Ectodermal cell (in vitro differentiated cells): ENCODE measurements at regions not wholly inside any gene's neighbourhood (a gene's known extent, or its start where the extent isn't known, plus 50 kb on each side); places are given as distances from the start of the nearest gene placed in this dataset.

ENCODE experiments used
- H3K27ac ChIP-seq: 2 replicates; pipeline ENCODE4 v1.7.0; 2013; ENCODE audit warnings: mild to moderate bottlenecking, low read depth, low read length; ENCODE audit not compliant: insufficient read depth, poor library complexity, severe bottlenecking
- H3K27me3 ChIP-seq: 2 replicates; pipeline ENCODE4 v1.7.0; 2013; ENCODE audit warnings: mild to moderate bottlenecking, low read length; ENCODE audit not compliant: insufficient read depth, control insufficient read depth, poor library complexity, severe bottlenecking
- H3K36me3 ChIP-seq: one replicate; pipeline ENCODE4 v1.7.0; 2013; ENCODE audit warnings: low read length; ENCODE audit not compliant: control insufficient read depth, insufficient read depth
- H3K4me1 ChIP-seq: one replicate; pipeline ENCODE4 v1.7.0; 2013; ENCODE audit warnings: low read length; ENCODE audit not compliant: control insufficient read depth, insufficient read depth
- H3K4me3 ChIP-seq: 2 replicates; pipeline ENCODE4 v1.7.0; 2013; ENCODE audit warnings: low read depth, low read length, control low read depth; ENCODE audit not compliant: insufficient read depth
- H3K9me3 ChIP-seq: 2 replicates; pipeline ENCODE4 v1.7.0; 2013; ENCODE audit warnings: mild to moderate bottlenecking, low read length, moderate library complexity; ENCODE audit not compliant: control insufficient read depth
- WGBS, 2 experiments: methylation state at CpG; one replicate each; pipeline ENCODE4 v1.1.7; 2013; ENCODE audit warnings: missing lambda C conversion rate in 2 of 2; 5-methylcytosine and 5-hydroxymethylcytosine counted together

- WGBS, 2 experiments, result 79 to 80% methylated on average over 3 of the region's 3 CpGs
- H3K4me3 ChIP-seq, result no peak overlapping the region
- H3K4me1 ChIP-seq, result no peaks in the 10 kb centered on the region
- H3K9me3 ChIP-seq, result no peaks in the 10 kb centered on the region
- H3K27me3 ChIP-seq, result no peaks in the 10 kb centered on the region
- H3K27ac ChIP-seq, result no peak overlapping the region
- no peaks in the 10 kb centered on the region for H3K36me3 ChIP-seq
These were observed 61.9 kb upstream of the NFKB1 start for GRCh38 chr4:102439236-102439614.

- Histone ChIP-seq H3K4me3 (no peak overlapping the region), H3K9me3 (no peaks in the 10 kb centered on the region), H3K36me3 (no peaks in the 10 kb centered on the region), H3K27ac (no peak overlapping the region), H3K4me1 (no peaks in the 10 kb centered on the region), H3K27me3 (no peaks in the 10 kb centered on the region)
These were observed 61.3 kb upstream of the NFKB1 start for GRCh38 chr4:102439812-102440211.

DNA sequence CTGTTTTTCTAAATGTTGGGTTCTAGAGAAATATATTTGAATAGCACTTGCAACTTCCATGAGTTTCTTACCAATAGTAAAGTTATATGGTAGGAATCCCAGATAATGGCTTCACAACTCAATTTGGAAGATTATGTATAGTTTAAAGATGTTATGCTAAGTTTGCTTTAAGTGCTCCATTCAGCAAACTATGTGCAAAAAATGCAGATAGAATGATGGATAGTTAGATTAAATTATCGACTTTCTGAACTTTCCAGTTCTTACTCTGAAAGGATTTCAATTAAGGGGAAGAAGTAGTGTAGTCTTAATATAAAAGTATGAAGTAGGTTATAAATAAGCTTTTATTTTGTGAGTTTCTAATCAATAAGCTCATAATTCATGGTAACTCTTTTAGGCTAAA, 60.7 kb upstream of the NFKB1 start:
- no peak overlapping the region for H3K4me3 ChIP-seq
- WGBS, 2 experiments, result 95 to 100% methylated on average over 1 of the region's 1 CpG
- H3K4me1 ChIP-seq, result no peaks in the 10 kb centered on the region
- H3K27me3 ChIP-seq, result no peaks in the 10 kb centered on the region
- no peaks in the 10 kb centered on the region for H3K9me3 ChIP-seq
- no peak overlapping the region for H3K27ac ChIP-seq
- H3K36me3 ChIP-seq, result no peaks in the 10 kb centered on the region

DNA sequence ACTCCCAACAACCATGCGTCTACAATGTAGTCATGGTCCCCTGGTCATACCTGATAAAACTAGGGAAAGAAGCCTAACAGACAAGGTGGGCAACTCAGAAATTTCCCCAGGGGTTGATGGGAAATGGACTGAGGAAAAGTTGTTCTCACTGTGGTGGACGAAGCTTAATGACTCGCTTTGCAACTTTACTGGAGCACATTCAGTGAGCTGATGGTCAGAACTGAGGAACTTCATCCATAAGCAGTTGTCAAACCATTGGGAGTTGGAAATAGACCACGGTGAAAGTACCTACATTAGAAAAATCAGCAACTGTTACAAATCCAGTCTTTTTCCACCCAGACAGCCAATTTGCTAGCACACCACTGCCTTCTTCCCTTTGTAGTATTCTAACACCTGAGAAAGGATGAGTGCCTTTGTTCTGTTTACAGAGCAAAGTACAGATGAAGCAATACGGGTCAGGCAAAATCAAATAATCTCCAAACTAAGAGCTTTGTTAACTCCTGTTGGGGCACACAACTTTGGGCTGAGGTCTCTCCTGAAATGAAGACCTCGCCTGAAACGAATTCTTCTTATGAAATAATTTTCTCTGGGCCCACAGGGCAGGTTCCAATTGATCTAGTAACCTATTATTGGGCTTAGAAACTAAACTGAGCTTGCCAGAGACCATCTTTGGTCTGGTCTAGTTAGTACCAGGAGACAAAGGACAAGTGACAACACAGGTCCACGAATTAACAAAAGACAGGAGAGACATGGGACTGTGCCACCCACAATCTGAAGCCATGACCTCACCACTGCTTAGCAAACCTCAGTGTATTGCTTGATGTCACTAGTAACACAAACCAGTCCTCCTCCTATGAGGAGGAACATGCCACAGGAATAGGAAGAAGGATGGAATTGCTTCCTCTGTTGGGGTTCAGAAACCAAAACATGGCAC, 58.9 kb upstream of the NFKB1 start:
- 88 to 90% methylated on average over 8 of the region's 8 CpGs for WGBS, 2 experiments
- Histone ChIP-seq H3K4me1 (no peaks in the 10 kb centered on the region), H3K4me3 (no peak overlapping the region), H3K9me3 (no peaks in the 10 kb centered on the region), H3K27me3 (no peaks in the 10 kb centered on the region), H3K36me3 (no peaks in the 10 kb centered on the region), H3K27ac (no peak overlapping the region)

GRCh38 chr4:102444752-102445151, 56.4 kb upstream of the NFKB1 start:
- Histone ChIP-seq H3K4me1 (no peaks in the 10 kb centered on the region), H3K27ac (no peak overlapping the region), H3K9me3 (no peaks in the 10 kb centered on the region), H3K27me3 (no peaks in the 10 kb centered on the region), H3K36me3 (no peaks in the 10 kb centered on the region), H3K4me3 (no peak overlapping the region)
- 84 to 89% methylated on average over 4 of the region's 4 CpGs for WGBS, 2 experiments

GRCh38 chr4:102445213-102445612, 55.9 kb upstream of the NFKB1 start:
- Histone ChIP-seq H3K36me3 (no peaks in the 10 kb centered on the region), H3K27me3 (no peaks in the 10 kb centered on the region), H3K27ac (no peak overlapping the region), H3K4me3 (no peak overlapping the region), H3K4me1 (no peaks in the 10 kb centered on the region), H3K9me3 (no peaks in the 10 kb centered on the region)
- WGBS, 2 experiments, result 91 to 97% methylated on average over 2 of the region's 2 CpGs

GRCh38 chr4:102447413-102447812, 53.7 kb upstream of the NFKB1 start:
- 80 to 85% methylated on average over 4 of the region's 4 CpGs for WGBS, 2 experiments
- Histone ChIP-seq H3K4me1 (no peaks in the 10 kb centered on the region), H3K9me3 (no peaks in the 10 kb centered on the region), H3K36me3 (no peaks in the 10 kb centered on the region), H3K4me3 (no peak overlapping the region), H3K27me3 (no peaks in the 10 kb centered on the region), H3K27ac (no peak overlapping the region)

- H3K4me3 ChIP-seq, result no peak overlapping the region
- no peak overlapping the region for H3K27ac ChIP-seq
- no peaks in the 10 kb centered on the region for H3K27me3 ChIP-seq
- H3K4me1 ChIP-seq, result no peaks in the 10 kb centered on the region
- H3K36me3 ChIP-seq, result no peaks in the 10 kb centered on the region
- WGBS, 2 experiments, result 68 to 78% methylated on average over 3 of the region's 4 CpGs
- H3K9me3 ChIP-seq, result no peaks in the 10 kb centered on the region
These were observed 51.3 kb upstream of the NFKB1 start for GRCh38 chr4:102449751-102450352.

GRCh38 chr4:102451266-102451665, 49.9 kb upstream of the NFKB1 start:
- 96 to 97% methylated on average over 4 of the region's 4 CpGs for WGBS, 2 experiments
- Histone ChIP-seq H3K4me3 (no peak overlapping the region), H3K27ac (no peak overlapping the region), H3K9me3 (no peaks in the 10 kb centered on the region), H3K4me1 (no peaks in the 10 kb centered on the region), H3K27me3 (no peaks in the 10 kb centered on the region), H3K36me3 (no peaks in the 10 kb centered on the region)
